SK-N-SH (cell line): ENCODE measurements at regions not wholly inside any gene's neighbourhood (a gene's known extent, or its start where the extent isn't known, plus 50 kb on each side); places are given as distances from the start of the nearest gene placed in this dataset.

ENCODE experiments used
- CTCF ChIA-PET: fragments of 300-600, 350-600 bp; formaldehyde crosslinking; extraction: SDS; loops from one replicate; lab custom pipeline; 2021; lab: Yijun Ruan, JAX
- POLR2A ChIA-PET: fragments of 350-600 bp; sonication (Branson Sonifier 250); formaldehyde crosslinking; extraction: SDS; loops from one replicate; lab custom pipeline; 2020; ENCODE audit warnings: antibody characterized with exemption, inconsistent platforms; lab: Yijun Ruan, JAX
- DNase-seq: peaks from one replicate; pipeline ENCODE4 v3.0.0; 2012
- H2AFZ ChIP-seq: fragments of 200-600 bp; sonication (generic); 2 replicates; pipeline ENCODE4 v1.8.1; 2016; ENCODE audit warnings: antibody characterized with exemption, mild to moderate bottlenecking, low read depth
- H3F3A ChIP-seq: fragments of 200-600 bp; sonication (generic); replicated peaks from 2 replicates; pipeline ENCODE3; 2016; ENCODE audit warnings: antibody characterized with exemption, mild to moderate bottlenecking; ENCODE audit not compliant: insufficient read depth
- H3K27ac ChIP-seq, 2 experiments: fragments of 200-500 bp in 1 of 2; fragments of 200-600 bp in 1 of 2; sonication (Bioruptor generic) in 1 of 2; sonication (generic), shearing (Covaris generic) in 1 of 2; 2 replicates each; pipeline versions ENCODE4 v1.5.1 to v1.6.1; 2014 to 2016; ENCODE audit warnings: low read depth in 2 of 2, inconsistent platforms in 1 of 2, low read length in 1 of 2, mild to moderate bottlenecking in 1 of 2, mixed read lengths in 1 of 2
- H3K27me3 ChIP-seq: fragments of 200-600 bp; sonication (generic), shearing (Covaris generic); 2 replicates; pipeline ENCODE4 v1.6.1; 2016; ENCODE audit warnings: mixed run types; ENCODE audit not compliant: insufficient read depth
- H3K36me3 ChIP-seq, 2 experiments: fragments of 200-500 bp in 1 of 2; fragments of 200-600 bp in 1 of 2; sonication (Bioruptor generic) in 1 of 2; sonication (generic) in 1 of 2; replicated peaks in 1 of 2; 2 replicates each; pipeline versions ENCODE3 to v1.5.1; 2014 to 2016; ENCODE audit warnings: low read length in 1 of 2, mild to moderate bottlenecking in 1 of 2; ENCODE audit not compliant: insufficient read depth in 2 of 2, control insufficient read depth in 1 of 2
- H3K4me1 ChIP-seq, 2 experiments: fragments of 200-500 bp in 1 of 2; fragments of 200-600 bp in 1 of 2; sonication (Bioruptor generic) in 1 of 2; sonication (generic), shearing (Covaris generic) in 1 of 2; 2 replicates each; pipeline versions ENCODE4 v1.5.1 to v1.6.1; 2014 to 2016; ENCODE audit warnings: low read depth in 1 of 2, low read length in 1 of 2, mixed run types in 1 of 2; ENCODE audit not compliant: insufficient read depth in 2 of 2, control insufficient read depth in 1 of 2
- H3K4me2 ChIP-seq: fragments of 200-600 bp; sonication (generic), shearing (Covaris generic); 2 replicates; pipeline ENCODE4 v1.6.1; 2017; ENCODE audit warnings: mixed run types
- H3K4me3 ChIP-seq, 2 experiments: fragments of 200-500 bp in 1 of 2; fragments of 200-600 bp in 1 of 2; sonication (Bioruptor generic) in 1 of 2; sonication (generic), shearing (Covaris generic) in 1 of 2; 2 replicates each; pipeline versions ENCODE4 v1.5.1 to v1.8.1; 2014 to 2016; ENCODE audit warnings: low read depth in 2 of 2, inconsistent platforms in 1 of 2, low read length in 1 of 2, mild to moderate bottlenecking in 1 of 2, mixed read lengths in 1 of 2, moderate library complexity in 1 of 2
- H3K79me2 ChIP-seq: fragments of 200-600 bp; sonication (generic); 2 replicates; pipeline ENCODE4 v1.8.1; 2017; ENCODE audit warnings: mild to moderate bottlenecking; ENCODE audit not compliant: insufficient read depth
- H3K9ac ChIP-seq: fragments of 200-600 bp; sonication (generic); 2 replicates; pipeline ENCODE4 v1.6.1; 2017; ENCODE audit warnings: mixed run types
- H3K9me2 ChIP-seq: fragments of 200-600 bp; sonication (generic); 2 replicates; pipeline ENCODE4 v1.6.1; 2017; ENCODE audit warnings: mixed run types
- H3K9me3 ChIP-seq: fragments of 200-600 bp; sonication (generic); 2 replicates; pipeline ENCODE4 v1.6.1; 2017; ENCODE audit warnings: mixed run types, mild to moderate bottlenecking, moderate library complexity
- H4K20me1 ChIP-seq: fragments of 200-600 bp; sonication (generic); 2 replicates; pipeline ENCODE4 v1.6.1; 2017; ENCODE audit warnings: mild to moderate bottlenecking, mixed run types; ENCODE audit not compliant: insufficient read depth
- CHD2 ChIP-seq: fragments of 150-350 bp; IDR thresholded peaks from 2 replicates; pipeline ENCODE4 v1.6.1; 2018; ENCODE audit warnings: low read length; ENCODE audit not compliant: partially characterized antibody
- CTCF ChIP-seq: fragments of 200-600 bp; sonication (generic); IDR thresholded peaks from 2 replicates; pipeline ENCODE4 v1.6.1; 2017; ENCODE audit warnings: antibody characterized with exemption, mild to moderate bottlenecking, moderate library complexity
- GABPA ChIP-seq: IDR thresholded peaks from 2 replicates; pipeline ENCODE4 v1.4.0; 2012; ENCODE audit warnings: low read depth, mild to moderate bottlenecking
- GATA2 ChIP-seq: sonication (generic); formaldehyde crosslinking; IDR thresholded peaks from 2 replicates; pipeline ENCODE4 v1.5.0; 2020; ENCODE audit warnings: mild to moderate bottlenecking, missing genetic modification reagents
- IRF3 ChIP-seq: fragments of 150-350 bp; IDR thresholded peaks from 2 replicates; pipeline ENCODE4 v1.6.1; 2016; ENCODE audit warnings: mild to moderate bottlenecking, low read depth, low read length
- MAX ChIP-seq: IDR thresholded peaks from 2 replicates; pipeline ENCODE4 v1.4.0; 2012; ENCODE audit warnings: low read depth
- MXI1 ChIP-seq: IDR thresholded peaks from 2 replicates; pipeline ENCODE4 v1.6.1; 2012; ENCODE audit warnings: mild to moderate bottlenecking, low read depth, low read length, improper control_type of control experiment
- RAD21 ChIP-seq: IDR thresholded peaks from 2 replicates; pipeline ENCODE4 v1.6.1; 2012; ENCODE audit warnings: mild to moderate bottlenecking, low read length
- REST ChIP-seq: IDR thresholded peaks from 2 replicates; pipeline ENCODE4 v1.6.1; 2012; ENCODE audit warnings: mild to moderate bottlenecking, low read depth, low read length, moderate library complexity
- SIN3A ChIP-seq: IDR thresholded peaks from 2 replicates; pipeline ENCODE4 v1.6.1; 2012; ENCODE audit warnings: low read depth, mild to moderate bottlenecking, low read length, moderate library complexity, borderline replicate concordance
- SMC3 ChIP-seq: IDR thresholded peaks from 2 replicates; pipeline ENCODE4 v1.6.1; 2012; ENCODE audit warnings: low read depth, low read length, improper control_type of control experiment
- TAF1 ChIP-seq: IDR thresholded peaks from 2 replicates; pipeline ENCODE4 v1.6.1; 2012; ENCODE audit warnings: low read depth, mild to moderate bottlenecking, low read length, moderate library complexity, borderline replicate concordance
- TCF12 ChIP-seq: IDR thresholded peaks from 2 replicates; pipeline ENCODE4 v1.4.0; 2012
- USF1 ChIP-seq: IDR thresholded peaks from 2 replicates; pipeline ENCODE4 v1.4.0; 2012; ENCODE audit warnings: low read depth, borderline replicate concordance
- USF2 ChIP-seq: fragments of 150-350 bp; IDR thresholded peaks from 2 replicates; pipeline ENCODE4 v1.6.1; 2017; ENCODE audit warnings: antibody characterized with exemption, low read length, low read depth, borderline replicate concordance
- ZBTB33 ChIP-seq: IDR thresholded peaks from 2 replicates; pipeline ENCODE4 v1.4.0; 2012; ENCODE audit warnings: low read depth, borderline replicate concordance
- WGBS: methylation state at CpG from one replicate; pipeline ENCODE4 v1.1.6; 2017; ENCODE audit warnings: low lambda C conversion rate; 5-methylcytosine and 5-hydroxymethylcytosine counted together

GRCh38 chr2:52077159-52077558 lies 1045.2 kb upstream of the NRXN1 start (continued):
- TF ChIP-seq IRF3 (no peak), SMC3 (no peak), REST (no peak), SIN3A (no peak)

GRCh38 chr2:52074130-52074719 lies 1042.3 kb upstream of the NRXN1 start:
- H3K4me1 ChIP-seq, result peaks cover 0 to 2% of the 10 kb centered on the region in 2 experiments; a peak in 3 of 4 replicates
- CTCF ChIA-PET, result no interaction called here
- H3K9me2 ChIP-seq, result no peaks in the 10 kb centered on the region
- H3K27ac ChIP-seq, result no peak overlapping the region
- no peaks in the 10 kb centered on the region for H3F3A ChIP-seq
- no peak overlapping the region for H3K4me2 ChIP-seq
- WGBS, result 24% methylated on average over 4 of the region's 4 CpGs
- no peaks in the 10 kb centered on the region for H3K79me2 ChIP-seq
- 0 out of 2 replicates have a peak, but pooled peaks cover 4% of the 10 kb centered on the region for H3K9me3 ChIP-seq
- H3K36me3 ChIP-seq, result no peaks in the 10 kb centered on the region
- POLR2A ChIA-PET, result no interaction called here
- no peak overlapping the region for H3K4me3 ChIP-seq
- H3K9ac ChIP-seq, result no peak overlapping the region
- H2AFZ ChIP-seq, result no peak overlapping the region
- DNase-seq, result peak; percentile 3
- no peaks in the 10 kb centered on the region for H4K20me1 ChIP-seq
- H3K27me3 ChIP-seq, result no peaks in the 10 kb centered on the region
- TF ChIP-seq IRF3, result no peak
- TF ChIP-seq GATA2, result no peak
- TF ChIP-seq CTCF, result no peak
- TF ChIP-seq GABPA, result no peak
- no peak for TF ChIP-seq ZBTB33
- no peak for TF ChIP-seq RAD21
- no peak for TF ChIP-seq MAX
- TF ChIP-seq CHD2, result no peak
- no peak for TF ChIP-seq USF1
- TF ChIP-seq TCF12, result no peak
- TF ChIP-seq USF2, result no peak
- no peak for TF ChIP-seq TAF1
- no peak for TF ChIP-seq MXI1
